HT1080 (cell line): ENCODE measurements at regions not wholly inside any gene's neighbourhood (a gene's known extent, or its start where the extent isn't known, plus 50 kb on each side); places are given as distances from the start of the nearest gene placed in this dataset.

ENCODE experiments used
- DNase-seq: peaks from one replicate; pipeline ENCODE4 v3.0.0-alpha.2; 2015; ENCODE audit warnings: low read depth

DNA sequence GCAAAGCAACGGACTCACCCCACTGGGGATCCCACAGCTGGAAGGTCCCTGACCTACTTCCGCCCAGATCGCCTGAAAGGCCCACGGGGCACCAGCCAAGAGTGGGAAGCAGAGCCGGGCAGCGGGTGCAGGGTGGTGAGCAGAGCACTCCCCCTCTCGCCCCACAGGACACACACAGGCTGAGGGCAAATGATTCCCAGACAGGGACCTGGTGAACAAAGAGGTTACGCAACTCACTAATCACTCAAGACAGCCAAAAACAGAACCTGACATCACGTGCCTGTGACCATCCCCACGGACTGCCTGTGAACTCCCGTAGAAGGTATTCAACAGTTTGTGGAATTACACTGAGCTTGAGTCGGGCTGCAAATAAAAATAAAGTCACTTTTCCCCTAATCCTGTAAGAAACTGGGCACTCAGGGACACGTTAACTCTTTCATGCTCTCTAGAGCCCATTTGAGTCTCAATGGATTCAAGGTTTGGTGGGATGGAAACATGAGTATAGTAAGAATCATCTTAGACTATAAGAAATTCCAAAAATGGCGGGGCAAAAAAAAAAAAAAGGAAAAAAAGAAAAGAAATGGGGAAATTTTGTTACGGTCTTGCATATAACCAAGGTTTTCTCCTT lies 396.1 kb downstream of the SOX9 start:
- DNase-seq, result no peak

DNA sequence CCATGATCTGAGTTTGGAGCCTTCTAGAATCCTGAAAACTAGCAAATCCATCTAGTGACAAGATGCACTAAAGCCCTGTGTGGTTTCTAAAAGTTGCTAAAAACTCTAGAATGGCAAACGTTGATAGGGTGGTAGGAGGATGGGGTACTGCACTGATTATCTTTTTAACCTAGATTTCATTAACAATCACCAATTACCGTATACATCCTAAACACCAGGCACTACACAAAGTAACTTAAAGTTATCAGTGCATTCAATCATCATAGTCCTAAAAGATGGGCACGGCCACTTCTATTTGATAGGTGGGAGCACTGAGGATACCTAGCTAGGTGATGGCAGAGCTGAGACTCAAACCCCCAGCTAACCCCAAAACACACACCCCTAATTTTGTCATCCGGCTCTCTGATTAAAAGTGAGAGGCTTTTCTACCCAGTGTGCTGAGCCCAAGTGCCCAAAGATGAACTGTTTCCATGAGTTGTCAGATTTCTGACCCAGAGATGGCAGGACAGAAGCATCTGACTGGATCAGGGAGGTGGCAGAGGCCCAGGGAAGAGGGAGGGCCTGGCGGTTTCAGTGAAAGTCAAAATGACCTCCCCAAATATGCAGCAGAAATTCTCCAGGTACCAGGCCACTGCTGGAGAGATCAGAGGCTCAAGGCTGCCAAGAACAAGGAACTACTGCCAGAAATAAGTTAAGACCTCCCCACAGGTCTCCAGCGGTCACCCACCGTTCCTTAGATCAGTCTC lies 396.8 kb downstream of the SOX9 start:
- DNase-seq, result no peak

DNA sequence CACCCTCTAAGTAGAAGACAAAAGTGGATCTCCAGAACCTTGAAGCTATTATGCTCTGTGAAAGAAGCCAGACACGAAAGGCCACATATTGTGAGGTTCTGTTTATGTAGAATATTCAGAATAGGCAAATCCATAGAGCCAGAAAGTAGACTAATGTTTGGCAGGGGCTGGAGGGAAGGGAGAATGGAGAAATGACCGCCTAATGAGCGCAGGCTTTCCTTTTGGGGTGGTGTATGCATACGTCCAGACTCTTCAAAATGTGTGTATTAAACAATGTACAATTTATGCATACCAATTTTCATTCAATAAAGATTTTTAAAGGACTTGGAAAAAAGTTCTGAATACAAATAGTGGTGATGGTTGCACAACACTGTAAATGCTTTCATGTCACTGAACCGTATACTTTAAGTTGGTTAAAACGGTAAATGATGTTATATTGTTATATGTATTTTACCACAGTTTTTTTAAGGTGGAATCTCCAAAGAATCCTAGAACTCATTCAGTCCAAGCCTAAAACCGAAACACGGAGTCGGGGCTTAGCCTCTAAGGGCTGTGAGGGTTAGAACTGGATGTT lies 397.4 kb downstream of the SOX9 start:
- no peak for DNase-seq

DNA sequence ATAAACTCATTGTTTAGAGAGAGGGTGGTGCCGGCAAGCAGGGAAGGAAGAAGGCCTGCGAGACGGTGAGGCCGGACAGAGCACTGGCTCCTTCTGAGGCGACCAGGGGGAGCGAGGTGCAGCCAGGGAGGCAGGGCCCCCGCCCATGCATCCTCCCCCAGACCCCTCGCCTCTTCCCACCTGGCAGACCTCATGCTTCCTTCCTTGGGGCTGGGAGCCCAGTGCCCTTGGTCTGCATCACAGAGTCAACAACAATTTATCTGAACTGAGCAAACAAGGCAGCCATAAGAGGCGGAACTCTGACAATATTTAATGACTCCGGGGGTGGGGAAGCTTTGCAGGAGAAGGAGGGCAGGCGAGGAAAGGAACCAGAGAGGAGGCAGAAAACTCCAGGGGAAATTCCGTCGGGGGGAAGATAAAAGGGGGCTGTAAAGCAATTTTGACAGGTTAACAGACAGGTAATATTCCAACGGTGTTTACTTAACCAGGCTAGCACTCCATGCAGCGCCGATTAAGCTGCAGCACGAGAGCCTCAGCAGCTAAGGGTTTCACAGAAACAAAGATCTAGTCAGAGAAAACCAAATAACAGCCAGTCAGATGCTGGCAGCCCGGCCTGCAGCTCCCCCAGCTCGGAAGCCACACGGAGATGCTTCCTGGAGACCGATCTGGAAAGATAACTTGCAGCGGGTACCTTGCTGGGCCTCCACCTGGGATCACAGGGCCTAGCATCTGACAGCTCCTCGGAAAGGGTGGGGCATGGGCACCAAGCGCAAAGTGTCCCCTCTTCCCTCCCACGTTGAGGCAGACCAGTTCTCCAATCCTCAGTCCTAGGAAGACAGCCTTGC lies 398.2 kb downstream of the SOX9 start:
- DNase-seq, result no peak

DNA sequence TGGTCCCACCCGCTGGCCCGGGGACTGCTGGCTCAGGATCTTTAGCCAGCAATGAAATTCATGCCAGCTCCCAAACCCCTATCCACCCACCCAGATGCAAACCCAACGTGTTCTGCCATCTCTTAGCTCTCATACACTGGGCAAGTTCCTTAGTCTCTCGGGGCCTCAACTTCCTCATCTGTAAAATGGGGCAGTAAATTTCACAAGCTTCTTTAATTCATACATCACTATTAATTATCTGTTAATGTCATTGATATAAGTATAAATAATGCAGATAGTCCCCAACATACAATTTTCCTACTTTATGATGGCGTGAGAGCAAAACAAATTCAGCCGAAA lies 398.7 kb downstream of the SOX9 start:
- DNase-seq, result no peak

DNA sequence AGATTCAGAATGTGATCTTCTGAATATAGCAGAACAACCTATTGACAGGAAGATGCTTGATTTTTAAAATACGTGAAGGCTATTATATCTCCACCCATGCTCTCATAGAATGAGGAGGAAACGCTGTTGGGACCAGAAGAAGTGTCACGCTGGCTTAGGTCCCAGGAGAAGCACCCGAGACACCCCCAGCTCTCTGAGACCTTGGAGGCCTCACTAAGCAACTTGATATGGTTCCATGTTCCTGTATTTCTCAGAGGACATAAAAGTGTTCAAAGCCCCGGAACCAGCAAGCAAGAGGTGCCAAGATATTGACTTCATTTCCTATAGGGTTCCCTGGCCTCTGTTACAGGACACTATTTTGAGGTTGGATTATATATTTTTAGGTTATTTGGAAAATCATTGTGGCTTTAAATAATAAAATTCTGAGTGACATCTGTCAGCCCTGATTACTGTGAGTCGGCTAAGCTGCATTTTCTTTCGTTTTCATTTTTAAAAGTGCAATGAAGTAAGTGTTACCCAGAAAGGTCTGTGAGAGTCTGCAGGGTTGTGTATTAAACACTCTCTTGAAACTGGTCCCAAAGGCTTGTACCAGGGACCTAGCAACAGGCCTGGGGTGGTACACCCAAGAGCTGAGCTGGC lies 400.0 kb downstream of the SOX9 start:
- no peak for DNase-seq

DNA sequence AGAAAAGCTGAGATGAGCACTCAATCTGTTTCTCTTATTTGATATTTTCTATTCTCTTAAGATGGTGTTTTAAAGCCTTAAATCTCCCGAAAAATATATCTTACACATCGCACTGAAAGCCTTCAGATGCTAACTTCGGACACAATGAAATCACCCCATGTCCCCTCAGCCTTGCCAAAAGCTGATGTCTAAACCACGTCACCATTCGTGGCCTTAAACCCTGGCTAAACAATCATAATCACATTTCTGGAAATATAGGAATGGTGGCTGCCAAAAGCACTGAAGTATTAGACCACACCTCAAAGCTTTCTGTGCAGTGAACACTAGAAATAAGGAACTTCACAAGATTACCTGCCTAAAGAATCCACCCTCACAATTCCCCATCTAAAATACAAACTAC lies 402.7 kb downstream of the SOX9 start:
- no peak for DNase-seq

DNA sequence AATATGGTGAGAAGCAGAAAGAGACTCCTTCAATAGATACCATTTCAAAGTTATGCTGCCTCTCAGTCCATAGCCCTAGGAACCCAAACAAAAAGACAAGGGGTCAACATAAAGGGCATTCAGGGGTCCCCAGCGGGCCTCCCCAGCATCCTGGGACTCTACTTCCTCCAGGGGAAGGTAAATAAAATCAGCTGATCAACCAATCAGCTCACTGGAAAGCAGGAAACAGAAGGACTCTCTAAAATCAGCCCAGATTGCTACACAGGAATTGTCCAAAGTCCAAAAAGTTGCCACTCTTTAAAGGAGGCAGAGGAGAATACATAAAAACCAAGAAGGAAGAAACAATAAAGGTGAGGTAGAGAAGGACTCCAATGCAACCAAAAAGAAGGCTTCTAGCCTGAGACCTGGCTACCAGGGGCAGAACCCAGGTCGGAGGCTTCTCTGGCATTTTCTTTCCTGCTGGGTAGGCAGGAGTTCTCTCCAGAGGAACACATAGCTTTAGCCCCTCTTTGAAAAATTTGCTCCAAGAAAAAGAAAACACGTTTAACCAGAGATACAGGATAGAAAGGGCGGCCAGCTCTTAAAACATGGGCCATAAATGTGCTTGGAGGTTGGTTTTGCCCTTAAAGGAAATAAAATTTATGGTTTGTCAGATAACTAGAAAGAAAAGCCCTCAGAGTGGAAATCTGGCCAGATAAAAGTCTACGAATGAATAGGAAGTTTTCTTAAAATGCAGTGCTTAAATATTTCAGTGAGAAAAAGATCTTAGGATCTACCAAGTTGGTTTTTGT lies 404.6 kb downstream of the SOX9 start:
- DNase-seq, result no peak

DNA sequence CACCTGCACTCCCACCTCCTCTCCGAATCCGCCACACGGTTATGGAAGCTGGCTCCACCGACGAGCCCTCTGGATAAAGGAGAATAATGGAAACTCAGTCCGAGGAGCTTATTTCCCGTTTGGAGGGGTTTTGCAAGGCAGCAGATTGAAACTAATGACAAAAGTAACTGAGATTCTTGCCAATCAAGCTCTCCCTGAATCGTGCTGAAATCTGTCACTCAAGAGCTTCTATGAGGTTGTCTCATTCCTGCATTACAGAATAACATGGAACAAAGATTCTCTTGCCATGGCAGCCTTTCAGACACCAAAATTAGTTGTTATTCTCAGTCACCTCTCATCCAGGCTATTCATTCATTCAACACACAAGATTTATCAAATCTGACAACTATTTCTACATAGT lies 405.9 kb downstream of the SOX9 start:
- no peak for DNase-seq

DNA sequence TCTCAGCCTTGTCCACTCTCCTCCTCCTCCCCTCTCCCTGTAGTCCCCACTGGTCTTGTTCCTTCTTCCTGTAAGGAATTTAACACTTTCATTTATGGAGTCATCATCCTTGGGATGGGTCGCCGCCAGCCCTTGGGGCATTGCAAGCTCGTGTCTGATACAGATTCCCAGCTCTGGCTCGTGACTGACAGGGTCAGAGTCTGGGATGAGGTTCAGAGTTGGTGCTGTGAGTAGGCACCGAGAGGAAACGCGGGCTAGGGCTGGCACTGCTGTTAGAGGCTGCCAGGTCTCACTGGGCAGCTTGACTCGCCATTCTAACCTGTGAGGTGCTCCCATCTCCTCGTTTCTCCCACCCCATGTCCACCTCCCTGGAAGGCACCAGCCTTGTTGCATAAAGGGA lies 407.0 kb downstream of the SOX9 start:
- no peak for DNase-seq

DNA sequence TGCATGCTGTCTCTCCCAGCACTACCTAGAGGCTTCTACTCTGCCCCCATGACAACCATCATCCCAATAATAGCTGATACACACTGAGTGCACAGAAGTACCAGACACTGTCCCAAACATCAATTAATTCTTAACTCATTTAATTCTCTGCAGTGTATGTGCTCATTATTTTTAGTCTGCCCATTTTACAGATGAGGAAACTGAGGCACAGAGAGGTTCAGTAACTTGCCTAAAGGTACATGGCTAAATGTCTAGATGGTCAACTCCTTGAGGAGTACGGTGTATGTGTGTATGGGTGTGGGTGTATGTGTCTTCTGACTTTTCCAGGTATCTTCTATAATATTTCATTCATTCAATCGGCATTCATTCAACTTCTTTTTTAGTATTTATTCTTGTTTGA lies 407.9 kb downstream of the SOX9 start:
- no peak for DNase-seq

DNA sequence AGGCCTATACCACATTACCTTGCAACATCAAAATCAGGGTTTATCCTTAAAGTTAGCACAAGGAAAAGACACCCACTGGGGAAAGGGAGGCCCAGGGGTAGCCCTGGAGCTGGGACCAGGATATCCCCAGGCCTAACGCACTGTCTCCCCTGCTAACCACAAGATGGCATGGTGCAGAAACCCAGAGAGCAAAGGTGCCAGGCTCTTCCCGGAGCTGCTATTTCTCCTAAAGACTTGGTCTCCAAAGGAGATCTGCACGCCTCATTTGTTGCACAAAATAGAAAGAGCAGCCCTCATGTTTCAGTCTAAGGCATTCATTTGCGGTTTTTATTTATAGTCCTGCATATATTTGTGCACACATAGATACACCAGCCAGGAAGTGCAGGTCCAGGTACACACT lies 408.6 kb downstream of the SOX9 start:
- no peak for DNase-seq

DNA sequence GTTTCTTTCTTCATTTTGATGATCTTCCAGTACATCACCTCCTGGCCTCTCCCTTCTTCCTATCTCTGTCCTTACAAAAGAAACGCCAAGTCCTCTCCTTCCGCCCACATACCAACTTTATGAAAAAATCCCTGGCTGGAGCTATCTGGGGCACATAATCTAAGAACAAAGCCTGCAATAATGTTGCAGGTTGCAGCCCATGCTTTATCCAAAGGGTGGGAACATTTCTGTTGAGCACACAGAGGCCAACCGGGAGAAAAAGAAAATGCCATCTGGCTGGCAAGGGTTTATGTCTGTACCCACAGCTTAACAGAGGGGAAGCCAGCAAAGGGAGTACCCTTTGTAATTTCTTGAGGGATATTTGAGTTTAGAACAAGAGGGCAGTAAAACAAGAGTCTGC lies 409.6 kb downstream of the SOX9 start:
- no peak for DNase-seq

DNA sequence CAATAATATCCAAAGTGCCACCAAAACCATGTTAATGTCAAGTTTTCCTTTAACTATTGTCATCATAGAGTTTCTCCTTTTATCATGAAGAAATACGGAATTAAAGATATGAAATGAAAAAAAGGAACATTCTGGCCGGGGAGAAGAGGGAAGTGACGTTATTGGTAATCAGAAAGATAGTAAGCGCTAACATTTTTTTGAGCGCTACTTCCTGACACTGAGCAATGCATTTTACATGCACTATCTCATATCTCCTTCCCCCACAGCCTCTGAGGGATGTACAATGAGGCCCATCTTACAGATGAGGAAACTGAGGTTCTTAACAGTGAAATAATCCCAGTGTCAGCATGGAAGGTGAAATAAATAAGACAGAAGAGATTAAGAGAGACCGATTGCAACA lies 410.9 kb downstream of the SOX9 start:
- DNase-seq, result no peak

DNA sequence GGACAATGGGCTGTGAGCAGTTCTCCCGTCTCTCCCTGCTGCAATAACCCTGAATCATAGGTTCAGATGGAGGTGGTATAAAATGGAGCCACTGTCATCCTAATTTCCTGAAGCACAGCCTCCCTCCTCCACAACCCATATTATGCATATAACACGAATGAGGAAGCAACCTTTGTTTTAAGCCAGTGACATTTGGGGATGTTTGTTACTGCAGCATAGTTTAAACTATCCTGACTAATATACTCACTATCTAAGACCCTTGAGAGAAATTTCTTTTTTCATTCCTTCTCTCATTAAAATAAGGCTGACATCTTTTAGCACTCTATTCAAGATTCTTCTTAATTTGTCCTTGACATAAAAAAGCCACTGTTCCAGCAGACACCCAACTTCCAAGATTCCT lies 413.4 kb downstream of the SOX9 start:
- no peak for DNase-seq

DNA sequence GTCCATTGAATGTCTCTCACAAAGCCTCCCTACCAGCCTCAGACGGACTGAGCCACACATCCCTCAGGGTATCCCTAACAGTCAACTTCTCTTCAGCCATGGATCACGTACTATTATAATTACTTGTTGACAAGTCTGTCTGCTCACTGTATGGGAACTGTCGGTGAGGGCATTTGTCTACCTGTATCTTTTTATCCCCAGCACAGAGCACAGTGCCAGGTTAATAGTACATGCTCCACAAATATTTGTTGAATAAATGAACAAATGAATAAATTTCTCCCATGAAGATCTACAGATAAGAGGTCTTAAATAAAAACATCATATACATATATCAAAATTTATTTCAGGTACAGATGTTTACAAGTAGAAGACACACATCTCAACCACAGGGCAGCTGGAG lies 414.0 kb downstream of the SOX9 start:
- no peak for DNase-seq

DNA sequence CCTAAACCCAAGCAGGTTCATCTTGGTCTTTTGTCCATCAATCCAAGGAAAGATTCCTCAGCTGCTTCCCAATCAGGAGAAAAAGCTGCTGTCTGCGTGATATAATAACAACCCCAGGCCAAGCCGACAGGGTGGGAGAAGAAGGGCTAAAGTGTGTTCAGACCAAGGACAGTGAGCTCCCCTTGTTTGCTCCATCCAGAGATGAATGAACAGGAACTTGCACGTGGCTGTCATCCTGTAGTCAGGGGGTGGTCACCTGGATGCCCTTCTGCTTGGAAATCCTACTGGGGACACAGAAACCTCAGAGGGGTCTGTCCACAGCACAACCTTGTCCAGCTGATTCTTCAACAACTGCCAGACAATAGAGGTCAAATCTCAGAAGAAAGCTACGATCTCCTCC lies 414.5 kb downstream of the SOX9 start:
- no peak for DNase-seq

DNA sequence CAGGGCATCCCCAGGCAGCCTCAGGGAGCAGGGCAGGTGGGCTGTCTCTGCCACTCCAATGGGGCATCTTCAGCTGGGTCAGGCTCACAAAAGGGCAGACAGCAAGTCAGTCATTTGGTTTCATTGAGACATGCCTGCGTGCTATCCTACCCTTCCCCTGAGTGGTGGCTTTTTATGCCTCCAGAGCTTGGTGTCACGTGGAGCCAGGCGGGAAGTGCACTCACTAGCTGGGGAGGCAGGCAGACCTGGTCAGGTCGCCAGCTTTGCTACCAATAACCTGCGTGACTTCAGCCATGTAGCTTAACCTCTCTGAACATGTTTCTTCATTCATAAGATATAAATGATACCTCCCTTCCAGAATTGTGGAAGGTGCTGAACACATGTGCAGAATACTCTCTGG lies 415.0 kb downstream of the SOX9 start:
- DNase-seq, result no peak

DNA sequence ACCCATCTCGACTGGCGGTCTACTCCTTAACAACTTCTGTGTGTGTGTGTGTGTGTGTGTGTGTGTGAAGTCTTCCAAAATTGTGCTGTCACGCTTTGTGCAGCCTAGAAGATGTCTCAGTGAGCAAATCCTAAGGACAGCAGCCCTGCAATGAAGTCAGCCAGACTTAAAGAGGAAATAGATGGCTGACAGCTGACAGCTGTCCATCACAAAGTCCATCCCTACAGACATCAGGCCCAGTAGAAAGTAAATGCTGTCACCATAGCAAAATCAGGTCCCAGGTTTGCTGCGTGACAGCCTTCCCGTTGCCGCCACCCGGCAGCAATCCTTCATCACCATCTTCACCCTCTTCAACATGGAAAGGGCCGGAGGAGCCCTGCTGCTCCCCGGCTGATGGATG lies 416.0 kb downstream of the SOX9 start:
- no peak for DNase-seq

DNA sequence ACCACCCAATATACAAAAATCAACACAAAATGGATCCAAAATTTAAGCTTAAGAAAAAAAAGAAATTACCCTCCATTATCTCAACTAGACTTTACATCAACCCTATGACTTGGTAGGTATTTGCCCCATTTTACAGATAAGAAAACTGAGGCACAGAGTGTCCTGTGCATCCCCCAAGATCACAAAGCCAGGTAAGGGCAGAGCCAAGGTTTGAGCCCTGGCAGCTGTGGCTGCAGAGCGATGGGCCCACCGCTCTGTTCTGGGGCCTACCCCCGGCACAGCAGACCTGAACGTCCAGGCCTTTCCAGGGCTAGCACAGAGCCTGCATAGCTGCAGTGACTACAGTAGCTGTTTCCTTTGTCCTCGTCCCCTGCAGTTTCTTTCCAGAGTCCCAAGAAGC lies 417.6 kb downstream of the SOX9 start:
- no peak for DNase-seq

DNA sequence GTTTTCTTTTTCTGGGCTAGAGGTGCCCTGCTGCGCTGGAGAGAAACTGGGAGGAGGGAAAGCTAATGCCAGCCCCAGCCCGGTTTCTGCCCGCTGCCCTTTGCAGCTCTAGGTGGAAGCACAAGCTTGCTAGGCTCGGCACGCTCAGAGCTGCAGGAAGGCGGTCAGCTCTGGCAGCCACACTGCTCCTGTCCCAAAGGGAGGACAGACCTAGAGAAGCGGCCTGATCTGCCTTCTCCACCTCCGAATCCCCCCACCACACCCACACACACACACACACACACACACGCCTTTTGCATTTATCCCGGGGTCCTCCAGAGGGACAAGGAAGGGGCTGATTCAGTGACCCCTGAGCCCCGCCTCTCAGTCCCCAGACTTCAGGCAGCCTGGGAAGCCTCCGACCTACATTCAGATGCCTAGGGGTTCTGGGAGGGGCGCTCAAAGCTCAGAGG lies 418.1 kb downstream of the SOX9 start:
- no peak for DNase-seq
